HTR-8/SVneo (cell line): ENCODE measurements at regions not wholly inside any gene's neighbourhood (a gene's known extent, or its start where the extent isn't known, plus 50 kb on each side); places are given as distances from the start of the nearest gene placed in this dataset.

ENCODE experiments used
- DNase-seq: peaks from one replicate; pipeline ENCODE4 v3.0.0; 2011; ENCODE audit warnings: low spot score, mixed read lengths; ENCODE audit not compliant: insufficient read length
- FAIRE-seq: peaks from 2 replicates; lab custom pipeline; 2011; peaks lifted over from hg19 to GRCh38; lab: Jason Lieb, UNC

- no peak for DNase-seq
- FAIRE-seq: no peak
These were observed 161.7 kb upstream of the UBE2E1 start for GRCh38 chr3:23644099-23644498.

GRCh38 chr3:23644676-23645075, 161.1 kb upstream of the UBE2E1 start:
- DNase-seq (no peak), FAIRE-seq (no peak)

- DNase-seq: no peak
- FAIRE-seq: no peak
These were observed 160.1 kb upstream of the UBE2E1 start for GRCh38 chr3:23645533-23646183.

GRCh38 chr3:23646184-23646920, 159.4 kb upstream of the UBE2E1 start:
- FAIRE-seq: no peak
- DNase-seq: no peak

GRCh38 chr3:23647706-23648258, 158.0 kb upstream of the UBE2E1 start:
- FAIRE-seq: no peak
- DNase-seq: no peak

- DNase-seq: no peak
- FAIRE-seq: no peak
These were observed 157.3 kb upstream of the UBE2E1 start for GRCh38 chr3:23648326-23648995.

- no peak for DNase-seq
- no peak for FAIRE-seq
These were observed 156.8 kb upstream of the UBE2E1 start for GRCh38 chr3:23648996-23649395.

- DNase-seq (no peak), FAIRE-seq (no peak)
These were observed 156.3 kb upstream of the UBE2E1 start for GRCh38 chr3:23649448-23649847.

- FAIRE-seq (no peak), DNase-seq (no peak)
These were observed 155.2 kb upstream of the UBE2E1 start for GRCh38 chr3:23650371-23651140.

- FAIRE-seq (no peak), DNase-seq (no peak)
These were observed 151.9 kb upstream of the UBE2E1 start for GRCh38 chr3:23653647-23654525.

- DNase-seq: no peak
- FAIRE-seq: no peak
These were observed 151.2 kb upstream of the UBE2E1 start for GRCh38 chr3:23654571-23654970.

GRCh38 chr3:23655749-23656148, 150.0 kb upstream of the UBE2E1 start:
- no peak for FAIRE-seq
- DNase-seq: no peak

- DNase-seq: no peak
- FAIRE-seq: no peak
These were observed 149.6 kb upstream of the UBE2E1 start for GRCh38 chr3:23656199-23656598.

- DNase-seq (no peak), FAIRE-seq (no peak)
These were observed 148.9 kb upstream of the UBE2E1 start for GRCh38 chr3:23656821-23657220.

GRCh38 chr3:23657647-23658046, 148.1 kb upstream of the UBE2E1 start:
- DNase-seq (no peak), FAIRE-seq (no peak)

- no peak for FAIRE-seq
- no peak for DNase-seq
These were observed 146.5 kb upstream of the UBE2E1 start for GRCh38 chr3:23659274-23659673.

- DNase-seq (no peak), FAIRE-seq (no peak)
These were observed 145.8 kb upstream of the UBE2E1 start for GRCh38 chr3:23659840-23660430.

GRCh38 chr3:23662079-23662617, 143.6 kb upstream of the UBE2E1 start:
- DNase-seq: no peak
- no peak for FAIRE-seq

- FAIRE-seq (no peak), DNase-seq (no peak)
These were observed 142.5 kb upstream of the UBE2E1 start for GRCh38 chr3:23663246-23663645.
